ENCODE measurements at regions not wholly inside any gene's neighbourhood (a gene's known extent, or its start where the extent isn't known, plus 50 kb on each side); places are given as distances from the start of the nearest gene placed in this dataset.

GRCh38 chr5:56382896-56383295 lies 149.8 kb upstream of the ANKRD55 start:
- Histone ChIP-seq H3K27me3 (ENCODE audit: control insufficient read depth in 2 of 2, insufficient read depth in 2 of 2, low read length in 2 of 2) (peaks cover 0 to 4% of the 10 kb centered on the region in 2 experiments; a peak in 2 of 5 replicates), H3K9ac (ENCODE audit: insufficient read depth in 1 of 2, low read depth in 2 of 2, low read length in 2 of 2) (no peak overlapping the region), H3K4me2 (ENCODE audit: insufficient read depth, low read length) (no peak overlapping the region), H3K36me3 (ENCODE audit: control insufficient read depth, insufficient read depth, low read length) (no peaks in the 10 kb centered on the region), H3K9me1 (ENCODE audit: control insufficient read depth, insufficient read depth, low read length) (no peaks in the 10 kb centered on the region), H2AFZ (ENCODE audit: low read depth, low read length) (no peak overlapping the region), H4K20me1 (replicated peaks; ENCODE audit: control insufficient read depth, insufficient read depth, low read length) (no peaks in the 10 kb centered on the region), H3K4me1 (replicated peaks in 1 of 2; ENCODE audit: control insufficient read depth in 2 of 2, insufficient read depth in 2 of 2, low read length in 2 of 2) (peaks cover 0 to 4% of the 10 kb centered on the region in 2 experiments; a peak in 2 of 5 replicates), H3K9me3 (replicated peaks; ENCODE audit: control insufficient read depth, insufficient read depth, low read depth, low read length) (no peaks in the 10 kb centered on the region), H3K27ac (ENCODE audit: extremely low read depth, low read depth, low read length) (no peak overlapping the region), H3K79me2 (ENCODE audit: control insufficient read depth, insufficient read depth, low read length) (no peaks in the 10 kb centered on the region), H3K4me3 (no peak overlapping the region)
- WGBS (ENCODE audit: insufficient coverage, low coverage, missing lambda C conversion rate), result 0% methylated on average over 1 of the region's 1 CpG
- ATAC-seq, result no peak
- in situ Hi-C loops (cut with MboI), result no loop called here
- intact Hi-C loops (cut with micrococcal nuclease), result no loop called here
- ChIA-PET CTCF (ENCODE audit: low intra/inter-chr PET ratio) (interaction anchor here (0.6 kb wide), 1 partner anchor 74 kb away, joined by 3 read pairs; no protein-coding TSS in a partner anchor), POLR2A (interaction anchor here (1.2 kb wide), 1 partner anchor 9 kb away, joined by 3 read pairs; no protein-coding TSS in a partner anchor)
- no TSS peak for BruUV-seq (replicated peaks)
- FAIRE-seq, result no peak
- no peak for DNase-seq (ENCODE audit: extremely low read depth in 1 of 4, low spot score in 3 of 4)
- TF ChIP-seq ARHGAP35 (IDR thresholded peaks at IDR 0.05; ENCODE audit: partially characterized antibody), result no peak
- TF ChIP-seq ZNF444 (CRISPR knock-in tag; IDR thresholded peaks at IDR 0.05), result no peak
- TF ChIP-seq HMG20A (CRISPR knock-in tag; conservative IDR thresholded peaks at IDR 0.05), result no peak
- no peak for TF ChIP-seq SNAPC5 (CRISPR knock-in tag; IDR thresholded peaks at IDR 0.05)
- no peak for TF ChIP-seq ZNF551 (CRISPR knock-in tag; IDR thresholded peaks at IDR 0.05)
- no peak for TF ChIP-seq POLR2B (IDR thresholded peaks at IDR 0.05; ENCODE audit: low read depth, partially characterized antibody)
- TF ChIP-seq OTX1 (CRISPR knock-in tag; IDR thresholded peaks at IDR 0.05), result no peak
- TF ChIP-seq RNF219 (CRISPR knock-in tag; IDR thresholded peaks at IDR 0.05), result no peak
- TF ChIP-seq NRF1 (conservative IDR thresholded peaks at IDR 0.05 in 1 of 2, IDR thresholded peaks at IDR 0.05 in 1 of 2), result no peak
- TF ChIP-seq HDAC1 (IDR thresholded peaks at IDR 0.05), result no peak
- TF ChIP-seq LCOR (CRISPR knock-in tag; IDR thresholded peaks at IDR 0.05), result no peak
- TF ChIP-seq ZNF436 (CRISPR knock-in tag; IDR thresholded peaks at IDR 0.05), result no peak
- TF ChIP-seq, protein P1, sequence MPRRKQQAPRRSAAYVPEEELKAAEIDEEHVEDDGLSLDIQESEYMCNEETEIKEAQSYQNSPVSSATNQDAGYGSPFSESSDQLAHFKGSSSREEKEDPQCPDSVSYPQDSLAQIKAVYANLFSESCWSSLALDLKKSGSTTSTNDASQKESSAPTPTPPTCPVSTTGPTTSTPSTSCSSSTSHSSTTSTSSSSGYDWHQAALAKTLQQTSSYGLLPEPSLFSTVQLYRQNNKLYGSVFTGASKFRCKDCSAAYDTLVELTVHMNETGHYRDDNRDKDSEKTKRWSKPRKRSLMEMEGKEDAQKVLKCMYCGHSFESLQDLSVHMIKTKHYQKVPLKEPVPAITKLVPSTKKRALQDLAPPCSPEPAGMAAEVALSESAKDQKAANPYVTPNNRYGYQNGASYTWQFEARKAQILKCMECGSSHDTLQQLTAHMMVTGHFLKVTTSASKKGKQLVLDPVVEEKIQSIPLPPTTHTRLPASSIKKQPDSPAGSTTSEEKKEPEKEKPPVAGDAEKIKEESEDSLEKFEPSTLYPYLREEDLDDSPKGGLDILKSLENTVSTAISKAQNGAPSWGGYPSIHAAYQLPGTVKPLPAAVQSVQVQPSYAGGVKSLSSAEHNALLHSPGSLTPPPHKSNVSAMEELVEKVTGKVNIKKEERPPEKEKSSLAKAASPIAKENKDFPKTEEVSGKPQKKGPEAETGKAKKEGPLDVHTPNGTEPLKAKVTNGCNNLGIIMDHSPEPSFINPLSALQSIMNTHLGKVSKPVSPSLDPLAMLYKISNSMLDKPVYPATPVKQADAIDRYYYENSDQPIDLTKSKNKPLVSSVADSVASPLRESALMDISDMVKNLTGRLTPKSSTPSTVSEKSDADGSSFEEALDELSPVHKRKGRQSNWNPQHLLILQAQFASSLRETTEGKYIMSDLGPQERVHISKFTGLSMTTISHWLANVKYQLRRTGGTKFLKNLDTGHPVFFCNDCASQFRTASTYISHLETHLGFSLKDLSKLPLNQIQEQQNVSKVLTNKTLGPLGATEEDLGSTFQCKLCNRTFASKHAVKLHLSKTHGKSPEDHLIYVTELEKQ (CRISPR knock-in tag; IDR thresholded peaks at IDR 0.05), result no peak
- no peak for TF ChIP-seq ARNT (IDR thresholded peaks at IDR 0.05)
- TF ChIP-seq PHTF2 (CRISPR knock-in tag; IDR thresholded peaks at IDR 0.05), result no peak
- TF ChIP-seq, protein P2, sequence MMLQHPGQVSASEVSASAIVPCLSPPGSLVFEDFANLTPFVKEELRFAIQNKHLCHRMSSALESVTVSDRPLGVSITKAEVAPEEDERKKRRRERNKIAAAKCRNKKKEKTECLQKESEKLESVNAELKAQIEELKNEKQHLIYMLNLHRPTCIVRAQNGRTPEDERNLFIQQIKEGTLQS (IDR thresholded peaks at IDR 0.05), result no peak
- TF ChIP-seq, protein P2 (CRISPR knock-in tag; conservative IDR thresholded peaks at IDR 0.05), result no peak
- no peak for TF ChIP-seq BHLHE40 (IDR thresholded peaks at IDR 0.05; ENCODE audit: low read length)
- TF ChIP-seq PHF8 (IDR thresholded peaks at IDR 0.05; ENCODE audit: borderline replicate concordance, low read length), result no peak
- TF ChIP-seq BRD4 (IDR thresholded peaks at IDR 0.05), result no peak

All from K562 (cell line).